GM19438 (cell line): ENCODE measurements at regions not wholly inside any gene's neighbourhood (a gene's known extent, or its start where the extent isn't known, plus 50 kb on each side); places are given as distances from the start of the nearest gene placed in this dataset.

ENCODE experiments used
- ATAC-seq: cut with Tn5 transposase; IDR thresholded peaks from one replicate; pipeline ENCODE4 v1.9.1; 2021; ENCODE audit warnings: low read depth; ENCODE audit not compliant: unreplicated experiment

DNA sequence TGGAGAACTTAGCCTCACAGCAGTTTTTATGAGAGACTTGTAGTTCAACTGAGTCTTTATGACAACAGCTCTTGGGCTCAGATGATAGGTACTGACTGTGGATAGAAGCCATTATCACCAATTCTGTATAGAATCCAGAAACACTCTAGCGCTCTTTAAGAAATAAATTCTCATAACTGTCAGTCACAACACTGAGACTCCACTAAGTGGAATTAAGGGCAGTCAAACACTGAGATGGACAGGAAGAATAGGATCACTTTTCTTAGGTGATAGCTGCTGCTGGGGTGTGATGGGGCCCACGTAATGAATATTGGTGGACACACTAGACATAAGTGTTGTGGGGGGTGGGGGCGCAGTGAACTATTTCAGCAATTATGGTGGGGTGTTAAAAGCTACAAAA lies 1691.8 kb upstream of the LRRTM1 start:
- no peak for ATAC-seq

DNA sequence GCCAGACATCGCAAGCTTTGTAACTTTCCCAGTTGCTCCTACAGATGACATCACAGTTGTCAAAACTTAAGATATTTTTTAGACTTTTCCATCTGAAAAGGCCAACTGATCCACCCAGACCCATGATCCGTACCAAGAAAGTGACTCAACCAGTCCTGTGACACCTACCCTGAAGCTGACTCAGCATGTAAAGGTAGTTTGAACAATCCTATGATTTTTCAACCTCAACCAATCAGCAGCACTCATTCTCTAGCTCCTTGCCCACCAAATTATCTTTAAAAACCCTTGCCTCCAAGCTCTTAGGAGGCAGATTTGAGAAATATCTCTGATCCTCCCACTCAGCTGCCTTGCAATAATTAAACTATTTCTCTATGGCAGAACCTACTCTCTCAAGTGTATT lies 1686.7 kb upstream of the LRRTM1 start:
- ATAC-seq: no peak

GRCh38 chr2:81987370-81987769 lies 1682.8 kb upstream of the LRRTM1 start:
- ATAC-seq: no peak

- ATAC-seq: no peak
These were observed 1680.6 kb upstream of the LRRTM1 start for GRCh38 chr2:81984969-81985637.

- ATAC-seq: no peak
These were observed 1677.0 kb upstream of the LRRTM1 start for GRCh38 chr2:81981585-81981984.

DNA sequence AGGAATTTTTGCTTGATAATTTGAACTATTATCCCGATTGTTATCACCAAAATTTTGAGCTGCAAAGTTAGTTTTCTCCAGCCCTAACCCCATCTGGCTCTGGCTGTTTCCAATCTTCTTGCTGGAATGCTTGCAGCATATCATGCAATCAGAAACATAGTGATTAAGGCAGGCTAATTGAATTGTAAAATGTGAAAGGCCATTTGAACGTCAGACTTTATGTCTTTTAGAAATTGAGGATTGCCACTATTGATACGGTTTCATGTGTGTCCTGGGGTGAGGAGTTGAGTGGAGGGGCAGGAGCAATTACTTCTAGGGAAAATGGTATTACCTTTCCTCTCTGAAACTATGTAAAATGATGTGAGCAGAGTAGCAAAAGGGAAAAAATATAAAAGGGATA lies 1674.5 kb upstream of the LRRTM1 start:
- ATAC-seq: no peak

DNA sequence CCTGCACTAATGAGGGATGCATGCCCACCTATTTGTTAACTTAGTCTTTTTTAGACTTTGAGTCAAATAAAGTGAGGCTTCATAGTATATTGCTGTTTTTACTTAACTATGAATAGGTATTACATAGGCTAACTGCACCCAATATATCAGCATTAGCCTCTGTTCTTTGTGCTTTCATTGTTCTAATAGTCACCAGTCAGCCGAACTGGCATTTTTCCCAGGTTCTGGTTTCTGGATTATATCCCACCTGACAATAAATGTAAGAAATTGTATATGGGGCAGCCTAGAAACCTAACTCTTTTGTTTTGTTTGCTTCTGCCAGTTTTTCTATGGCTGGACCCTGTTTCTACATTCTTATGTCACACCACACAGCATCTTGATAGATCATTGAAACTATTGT lies 1672.4 kb upstream of the LRRTM1 start:
- ATAC-seq: no peak

DNA sequence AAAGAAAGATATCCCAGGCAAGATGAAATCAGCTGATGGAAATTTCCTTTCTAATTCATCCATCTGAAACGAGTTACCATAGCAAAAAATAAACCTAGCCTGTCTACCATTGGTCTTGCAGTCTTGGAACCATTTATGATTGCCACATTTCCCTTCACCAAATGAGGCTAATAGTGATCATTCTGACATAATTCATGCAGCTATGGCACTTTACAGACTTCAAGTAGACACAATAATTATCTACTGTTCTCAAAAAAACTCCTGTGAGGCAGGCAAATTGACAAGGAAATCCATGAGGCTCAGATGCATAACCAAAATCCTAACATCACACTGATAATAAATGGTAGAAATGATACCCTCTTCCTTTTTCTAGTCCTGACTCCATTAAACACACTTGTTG lies 1669.7 kb upstream of the LRRTM1 start:
- no peak for ATAC-seq

DNA sequence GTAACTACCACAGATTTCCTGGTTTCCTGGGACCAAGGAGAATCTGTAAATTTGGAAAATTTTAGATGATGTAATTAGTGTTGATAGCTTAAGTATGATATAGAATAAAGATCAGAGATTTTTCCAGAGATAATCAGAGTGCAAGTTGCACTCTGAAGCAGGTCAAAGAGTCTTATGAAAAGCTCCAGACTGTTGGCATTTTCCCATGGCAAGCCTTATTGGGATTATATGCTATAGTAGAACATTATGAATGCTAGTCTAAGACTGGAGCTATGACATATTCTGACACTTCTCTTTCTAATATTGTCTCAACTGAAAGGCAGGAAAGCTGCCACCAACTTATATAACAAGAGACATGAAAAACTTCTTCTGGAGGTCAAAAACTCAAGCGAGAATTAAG lies 1638.3 kb upstream of the LRRTM1 start:
- no peak for ATAC-seq

DNA sequence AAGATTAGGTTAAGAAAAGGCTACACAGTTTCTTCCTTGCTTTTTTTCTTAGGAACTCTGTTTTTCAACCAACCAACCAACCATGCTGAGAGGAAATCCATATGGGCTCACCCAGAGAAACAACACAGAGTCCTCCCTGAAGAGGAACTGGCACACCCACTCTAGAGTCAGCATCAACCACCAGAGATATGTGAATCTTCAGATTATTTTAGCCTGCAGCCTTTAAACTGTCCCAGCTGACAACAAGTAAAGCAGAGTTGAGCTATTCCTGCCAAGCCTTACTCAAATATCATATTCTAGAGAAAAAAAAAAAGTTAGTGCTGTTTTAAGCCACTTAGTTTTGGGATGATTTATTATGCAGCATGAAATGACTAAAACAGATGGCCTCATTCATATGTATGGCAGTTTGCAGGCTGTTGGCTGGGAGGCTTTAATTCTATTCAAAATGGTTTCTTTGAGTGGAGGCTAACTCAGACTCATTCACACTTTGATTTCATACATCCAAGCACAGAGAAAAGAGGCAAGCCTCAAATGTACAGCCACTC lies 1637.7 kb upstream of the LRRTM1 start:
- ATAC-seq: no peak

DNA sequence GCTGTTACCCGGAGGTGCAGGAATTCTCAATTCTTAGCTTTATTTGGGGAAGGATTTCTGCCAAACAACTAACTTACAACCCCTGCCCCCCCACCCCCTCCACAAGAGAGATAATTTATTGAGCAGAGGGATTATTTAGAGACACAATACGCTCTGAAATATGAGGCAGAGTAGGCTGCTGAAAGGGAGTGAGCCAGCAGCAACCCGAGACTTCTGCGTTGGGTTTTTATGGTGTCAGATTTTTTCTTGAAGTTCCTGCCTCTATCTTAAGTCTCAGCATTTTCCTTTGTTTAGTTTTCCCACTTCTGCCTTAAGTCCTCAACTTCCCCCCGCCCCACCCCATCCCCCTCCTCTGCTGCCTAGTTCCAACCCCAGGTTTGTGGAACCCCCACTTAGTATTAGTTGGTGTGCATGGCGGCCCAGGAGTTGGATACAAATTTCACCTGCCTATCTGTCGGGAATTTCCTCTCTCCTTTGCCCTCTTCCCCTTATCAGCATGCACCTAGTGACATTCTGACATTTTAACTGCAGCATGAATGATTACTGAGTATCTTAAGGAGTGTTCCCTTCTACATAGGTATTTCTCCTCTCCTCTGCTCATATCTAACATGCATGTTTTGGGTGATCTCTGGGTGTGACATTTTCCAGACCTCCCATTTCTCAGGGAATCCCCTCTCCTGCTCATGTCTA lies 1635.9 kb upstream of the LRRTM1 start:
- no peak for ATAC-seq

GRCh38 chr2:81937944-81938343 lies 1633.4 kb upstream of the LRRTM1 start:
- no peak for ATAC-seq

DNA sequence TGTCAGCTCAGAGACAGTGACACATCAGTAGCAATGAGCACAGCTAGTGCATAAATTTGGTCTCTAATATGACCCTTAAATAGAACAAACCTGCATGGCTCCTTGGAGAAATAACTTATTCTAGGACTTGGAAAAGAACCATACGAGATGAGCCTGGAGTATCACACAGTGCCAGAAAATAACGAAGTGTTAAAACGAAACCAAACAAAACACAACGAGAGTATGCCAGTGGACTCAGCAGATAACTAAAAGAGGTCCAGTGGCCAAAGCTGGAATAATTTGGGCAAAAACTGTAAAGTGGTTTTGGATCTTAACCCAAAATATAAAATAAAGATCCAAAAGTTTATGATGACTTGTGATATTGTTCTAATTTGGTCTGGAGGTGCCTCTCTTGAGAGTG lies 1599.0 kb upstream of the LRRTM1 start:
- no peak for ATAC-seq

GRCh38 chr2:81901017-81901416 lies 1596.5 kb upstream of the LRRTM1 start:
- no peak for ATAC-seq

GRCh38 chr2:81895620-81896250 lies 1591.2 kb upstream of the LRRTM1 start:
- no peak for ATAC-seq

DNA sequence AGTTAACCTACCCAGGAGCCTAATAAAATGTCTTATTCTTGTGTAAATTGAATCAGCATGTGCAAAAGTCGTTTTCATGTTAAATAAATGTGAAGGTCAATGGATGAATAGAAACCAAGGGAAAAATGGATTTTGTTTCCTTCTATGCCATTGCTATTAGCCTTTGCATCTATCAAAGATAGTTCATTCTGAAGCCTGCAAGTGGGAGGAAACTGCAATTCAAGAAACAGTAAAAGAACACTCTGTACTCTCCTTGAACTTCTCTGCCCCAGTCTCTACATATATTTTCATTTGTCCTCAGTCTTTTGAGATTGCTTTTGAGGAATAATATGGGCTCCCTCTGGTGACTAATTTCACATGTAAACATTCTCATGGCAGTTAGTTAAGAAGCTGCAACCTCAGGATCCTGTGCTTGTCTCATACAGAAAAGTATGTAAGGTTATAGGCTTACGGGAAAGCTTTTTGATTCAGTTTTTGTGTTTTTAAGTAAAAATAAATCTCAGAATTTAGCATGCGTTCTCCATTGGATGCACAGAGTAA lies 1590.0 kb upstream of the LRRTM1 start:
- no peak for ATAC-seq

DNA sequence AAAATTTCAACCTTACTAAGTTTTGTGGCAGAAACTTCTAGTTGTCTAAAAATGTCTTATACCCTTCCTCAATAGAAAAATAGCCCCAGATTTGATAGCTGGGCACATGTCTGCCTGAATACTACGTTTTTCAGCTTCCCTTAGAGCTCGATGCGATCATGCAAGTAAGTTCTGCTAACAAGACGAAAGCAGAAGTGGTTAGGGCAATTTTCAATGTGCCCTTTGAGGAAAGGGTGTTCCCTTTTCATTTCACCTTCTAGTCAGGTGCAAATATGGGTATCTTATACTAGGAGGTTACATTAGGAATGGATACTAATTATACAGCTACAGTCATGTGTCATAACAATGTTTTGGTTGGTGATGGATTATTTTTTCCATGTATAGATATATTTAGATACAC lies 1572.1 kb upstream of the LRRTM1 start:
- no peak for ATAC-seq

DNA sequence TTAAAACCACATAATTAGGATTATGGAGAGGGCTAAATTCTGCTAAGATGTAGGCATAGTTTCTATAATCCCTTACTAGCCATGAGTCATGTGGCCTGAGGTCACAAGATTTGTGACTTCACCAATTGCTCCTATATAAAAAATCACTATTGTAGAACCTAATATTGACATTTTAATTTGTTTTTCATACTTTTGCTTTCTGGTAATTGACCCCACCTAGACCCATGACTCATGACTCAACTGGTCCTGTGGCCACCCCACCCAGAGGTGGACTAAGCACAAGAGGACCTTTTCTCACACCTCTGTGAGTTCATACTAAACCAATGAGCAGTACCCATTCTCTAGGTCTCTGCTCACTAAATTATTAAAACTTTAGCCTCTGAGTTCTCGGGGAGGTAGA lies 1567.5 kb upstream of the LRRTM1 start:
- ATAC-seq: no peak

GRCh38 chr2:81870119-81870518 lies 1565.6 kb upstream of the LRRTM1 start:
- ATAC-seq: no peak

GRCh38 chr2:81858998-81859397 lies 1554.4 kb upstream of the LRRTM1 start:
- no peak for ATAC-seq

DNA sequence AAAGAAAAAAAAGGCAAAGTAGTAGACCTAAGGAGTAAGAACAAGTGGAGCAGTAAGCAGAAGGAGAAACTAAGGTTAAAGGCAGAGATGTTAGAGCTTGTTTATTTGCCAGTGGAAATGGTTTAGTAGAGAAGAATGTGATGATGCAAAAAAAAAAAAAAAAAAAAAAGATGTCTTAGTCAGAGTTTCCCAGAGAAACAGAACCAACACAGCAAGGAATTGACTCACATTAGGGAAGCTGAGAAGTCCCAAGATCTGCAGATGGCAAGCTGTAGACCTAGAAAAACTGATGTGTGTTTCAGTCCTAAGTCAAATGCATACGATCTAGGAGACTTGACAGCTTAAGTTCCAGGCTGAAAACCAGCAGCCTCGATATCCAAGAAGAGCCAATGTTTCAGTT lies 1548.8 kb upstream of the LRRTM1 start:
- no peak for ATAC-seq

GRCh38 chr2:81852651-81853050 lies 1548.1 kb upstream of the LRRTM1 start:
- no peak for ATAC-seq
